Karpas-422 (cell line): ENCODE measurements at regions not wholly inside any gene's neighbourhood (a gene's known extent, or its start where the extent isn't known, plus 50 kb on each side); places are given as distances from the start of the nearest gene placed in this dataset. TPM values are rescaled to one million over a fixed set of nuclear protein-coding genes. Genes with fewer than 3 reads are reported as not detected.

ENCODE experiments used
- small RNA-seq: library from RNA; depleted of rRNA; stranded (forward); fragments of <200 nt; gene quantifications from one replicate; pipeline ENCODE3, GENCODE V24; 2014

Small RNA genes in the stretch of these regions (small RNA-seq; reads per million reads assigned to genes)
- gene AL161616.1 = not detected
